NK-92 (cell line): ENCODE measurements at regions not wholly inside any gene's neighbourhood (a gene's known extent, or its start where the extent isn't known, plus 50 kb on each side); places are given as distances from the start of the nearest gene placed in this dataset.

ENCODE experiments used
- DNase-seq: peaks from one replicate; lab custom pipeline; 2025; ENCODE audit not compliant: unreplicated experiment; lab: John Stamatoyannopoulos, UW

DNA sequence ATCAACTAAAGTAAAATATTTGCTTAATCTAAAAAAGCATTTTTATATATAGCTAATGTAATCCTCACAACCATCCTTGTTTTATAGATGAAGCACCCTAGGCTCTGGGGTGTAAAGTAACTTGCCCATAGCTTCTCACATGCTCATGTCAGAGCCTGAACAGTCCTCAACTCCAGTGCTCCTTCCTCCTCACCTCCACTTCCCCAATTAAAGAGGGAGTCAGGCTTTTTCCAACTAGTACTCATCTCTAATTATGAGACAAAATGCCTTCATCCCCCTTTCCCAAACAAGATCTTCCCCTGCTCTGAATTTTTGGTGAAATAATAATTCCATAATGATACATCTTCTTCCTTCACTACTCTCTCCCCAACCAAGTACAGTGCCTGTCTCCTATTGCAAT, 290.8 kb upstream of the PRDM1 start:
- no peak for DNase-seq

DNA sequence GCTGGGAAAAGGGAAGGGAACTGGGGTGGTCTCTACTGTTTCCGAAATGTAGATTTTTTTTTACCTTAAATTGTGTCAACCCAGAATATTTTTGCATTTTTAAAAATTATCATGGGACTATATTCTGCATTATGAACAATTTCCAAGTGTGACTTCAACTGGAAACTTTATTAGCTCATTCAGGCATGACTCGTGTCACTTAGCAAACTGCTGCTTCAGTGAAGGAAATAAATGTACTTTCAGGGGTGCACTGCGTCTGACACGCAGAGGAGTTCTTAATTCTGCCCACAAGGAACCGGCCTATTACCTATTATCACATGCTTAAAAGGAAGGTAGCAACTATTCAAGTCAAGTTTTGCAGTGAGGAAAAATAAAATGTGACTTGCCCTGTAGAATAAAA, 291.3 kb upstream of the PRDM1 start:
- no peak for DNase-seq

DNA sequence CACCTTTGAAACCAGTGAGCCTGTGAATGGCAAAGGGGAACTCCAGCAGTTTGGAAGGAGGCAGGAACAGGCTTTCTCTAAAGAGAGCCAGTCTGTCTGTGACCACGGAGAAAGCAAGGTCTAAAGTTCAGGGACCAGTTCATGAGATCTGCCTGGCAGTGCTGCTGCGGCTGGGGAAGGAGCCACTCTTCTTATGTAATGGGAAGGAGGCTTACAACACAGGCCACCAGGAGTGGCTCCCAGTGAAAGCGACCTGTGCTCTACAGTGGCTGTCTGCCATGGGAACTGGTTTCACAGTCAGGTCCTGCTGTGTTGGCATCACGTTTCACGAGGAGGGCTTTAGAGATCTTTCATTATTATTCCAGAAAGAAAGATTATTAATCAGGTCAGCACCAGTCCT, 291.9 kb upstream of the PRDM1 start:
- DNase-seq = no peak

DNA sequence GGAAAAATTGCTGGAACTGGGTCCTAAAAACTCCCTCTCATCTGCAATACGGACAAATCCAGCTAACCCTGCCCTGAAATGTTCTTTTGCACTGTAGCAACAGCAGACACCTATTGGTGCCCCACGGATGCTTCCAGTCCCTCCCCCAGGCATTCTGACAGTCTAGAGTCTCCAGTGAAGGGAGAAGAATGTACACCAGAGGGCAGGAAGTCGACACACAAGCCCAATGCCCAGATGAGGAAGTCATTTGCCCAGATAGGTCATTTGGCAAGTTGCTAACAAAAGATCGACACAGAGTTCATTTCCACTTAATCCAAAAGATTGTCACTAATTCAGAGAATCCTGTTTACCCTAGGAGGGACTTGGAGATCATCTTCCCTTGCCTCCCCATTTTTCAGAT, 293.0 kb upstream of the PRDM1 start:
- DNase-seq = no peak

DNA sequence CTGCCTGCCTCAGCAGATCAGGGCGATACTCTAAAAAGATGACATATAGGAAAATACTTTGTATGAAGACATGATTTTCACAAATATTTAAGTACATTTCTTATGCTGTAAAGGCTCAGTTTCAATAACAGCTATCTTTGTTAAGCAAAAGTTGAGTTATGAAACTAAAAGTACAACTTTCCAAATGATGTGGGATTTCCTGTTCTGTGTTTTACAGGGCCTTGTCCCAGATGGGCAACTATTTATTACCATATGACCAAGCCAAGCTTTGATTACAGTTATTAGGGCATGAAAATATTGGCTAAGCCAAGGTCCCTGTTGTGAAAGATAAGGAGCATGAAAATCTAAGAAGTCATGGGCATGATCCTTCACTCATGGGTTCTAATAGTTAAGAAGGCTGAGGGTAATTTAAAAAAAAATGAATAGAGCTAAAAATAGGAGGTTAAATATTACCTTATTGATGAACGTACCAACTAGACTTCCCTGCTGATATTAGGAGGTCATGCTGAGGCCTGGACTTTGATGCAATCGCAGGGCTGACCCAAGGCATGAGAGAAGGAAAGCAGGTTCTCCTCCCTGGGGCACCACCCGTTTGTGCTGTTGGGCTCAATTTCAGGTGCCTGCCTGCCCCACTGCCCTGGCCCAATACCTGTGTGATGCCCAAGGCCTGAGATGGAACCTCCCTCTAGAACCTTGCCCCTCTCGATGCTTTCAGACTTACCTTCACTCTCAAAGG, 294.4 kb upstream of the PRDM1 start:
- no peak for DNase-seq

DNA sequence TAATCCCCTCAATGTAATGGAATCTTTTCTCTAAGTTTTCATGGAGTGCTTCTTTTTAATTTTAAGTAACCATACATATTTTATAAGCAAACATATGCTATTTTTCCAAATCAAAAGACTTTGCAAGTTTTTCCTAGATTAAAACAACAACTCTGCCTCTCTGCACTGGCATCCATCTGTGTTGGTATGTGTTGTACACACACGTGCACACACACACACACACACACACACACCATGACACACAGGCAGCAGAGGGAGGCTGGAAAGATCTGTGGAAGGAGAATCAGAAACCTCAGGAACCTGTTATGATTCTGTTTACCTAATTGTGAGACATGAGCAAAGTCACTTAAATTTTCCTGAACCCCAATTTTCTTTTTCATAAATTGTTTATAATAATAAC, 295.0 kb upstream of the PRDM1 start:
- no peak for DNase-seq

DNA sequence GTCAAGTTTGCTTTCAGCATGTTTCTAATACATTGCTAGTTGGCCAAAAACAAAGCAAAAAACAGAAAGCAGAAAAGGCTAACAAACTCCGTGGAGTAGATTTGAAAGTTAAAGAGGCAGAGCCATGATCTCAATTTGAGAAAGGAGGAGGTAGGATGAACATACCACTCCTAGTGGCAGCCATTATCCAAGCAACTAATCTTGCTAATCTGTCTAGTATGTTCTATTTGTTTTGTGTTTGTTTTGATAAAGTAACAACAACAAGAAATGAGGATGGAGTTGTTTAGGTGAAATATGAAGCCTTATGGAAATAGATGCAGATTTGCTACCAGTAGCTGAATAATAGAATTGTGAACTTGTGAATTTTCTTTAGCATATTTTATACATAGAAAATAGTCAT, 295.5 kb upstream of the PRDM1 start:
- DNase-seq = no peak

DNA sequence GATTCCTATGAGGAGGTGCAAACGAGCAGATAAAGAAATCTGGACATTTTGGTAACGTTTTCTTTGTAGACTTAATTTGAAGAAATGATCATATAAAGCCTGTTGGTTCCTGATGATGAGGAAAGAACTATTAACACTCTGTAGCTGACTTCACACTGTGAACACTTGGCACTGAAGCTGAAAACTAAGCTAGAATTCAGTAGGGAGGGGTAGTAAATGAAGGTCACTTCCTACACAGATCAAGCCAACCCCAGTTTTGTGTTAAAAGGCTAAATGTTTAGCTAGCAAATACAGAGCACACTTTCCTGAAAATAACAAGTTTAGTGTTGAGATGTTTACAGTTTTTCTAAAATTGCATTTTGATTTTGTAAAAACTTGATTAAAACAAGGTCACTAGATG, 296.2 kb upstream of the PRDM1 start:
- no peak for DNase-seq

DNA sequence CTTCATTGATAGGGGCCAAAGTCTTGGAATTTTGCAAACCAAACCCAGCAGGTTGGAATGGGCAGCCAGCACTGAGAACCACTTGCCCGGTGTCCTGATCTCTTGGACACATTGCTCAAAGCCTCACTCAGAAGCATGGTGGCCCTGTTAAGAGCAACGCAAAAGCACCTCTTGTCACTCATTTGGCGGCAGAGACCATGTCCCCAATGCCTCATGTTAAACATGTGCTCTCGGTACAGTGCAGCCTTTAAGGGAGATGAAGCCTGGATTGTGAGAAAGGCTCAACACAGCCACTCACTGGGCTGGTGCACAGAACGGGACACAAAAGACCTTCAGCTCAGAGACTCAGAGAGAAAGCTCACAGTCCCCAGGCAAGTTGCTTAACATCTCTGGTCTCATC, 298.4 kb upstream of the PRDM1 start:
- no peak for DNase-seq

DNA sequence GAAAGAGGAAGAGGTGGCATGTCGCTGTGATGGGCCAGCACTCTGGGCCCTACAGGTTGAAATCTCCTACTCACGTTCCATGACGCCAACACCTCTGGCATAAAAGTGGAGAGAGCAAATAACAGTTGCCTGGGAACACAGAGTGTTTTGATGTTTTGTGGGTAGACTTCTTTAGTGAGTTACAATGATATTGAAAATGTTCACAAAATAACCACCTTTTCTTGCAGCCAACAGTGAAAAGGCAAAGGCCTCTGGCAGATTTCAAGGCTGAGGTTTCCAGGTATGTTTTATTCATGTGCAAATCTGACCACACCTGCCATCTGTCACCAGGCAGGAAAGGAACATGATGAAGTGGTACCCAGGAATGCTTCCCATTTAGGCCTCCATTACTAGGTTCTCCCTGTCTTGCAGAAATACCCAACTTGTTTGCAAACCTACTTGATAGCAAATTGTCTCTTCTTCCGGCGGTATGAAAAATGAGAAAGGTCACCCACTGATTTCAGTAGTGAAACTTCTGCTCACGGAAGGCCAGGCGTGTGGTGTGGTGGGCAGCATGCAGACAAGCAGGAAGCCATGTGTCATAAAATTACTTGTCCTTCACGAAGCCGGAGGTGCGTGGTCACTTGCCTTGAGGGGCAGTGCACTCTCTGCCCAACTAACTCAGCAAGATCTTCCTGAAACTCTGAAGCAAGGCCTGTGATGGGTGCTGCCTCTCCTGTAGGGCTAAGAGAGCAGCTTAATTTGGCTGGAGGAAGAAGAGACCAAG, 299.1 kb upstream of the PRDM1 start:
- DNase-seq = no peak

DNA sequence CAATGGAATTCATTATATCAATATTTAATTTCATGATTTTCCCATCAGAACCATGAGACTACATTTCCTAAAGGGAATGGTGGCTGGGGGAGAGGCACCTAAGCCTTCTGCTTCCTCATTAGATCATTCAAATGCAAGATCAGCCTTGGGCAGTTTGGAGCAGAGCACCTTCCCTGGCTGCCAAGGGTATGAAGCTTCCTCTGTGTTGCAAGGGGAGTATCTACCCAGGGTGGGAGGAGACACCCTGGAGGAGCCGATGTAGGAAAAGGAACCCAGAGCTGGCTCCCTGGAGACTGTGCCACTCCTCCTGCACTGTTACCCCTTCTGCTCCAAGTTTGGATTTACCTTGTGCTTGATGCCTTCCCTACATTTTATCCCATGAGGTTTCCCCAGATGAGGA, 299.7 kb upstream of the PRDM1 start:
- no peak for DNase-seq

DNA sequence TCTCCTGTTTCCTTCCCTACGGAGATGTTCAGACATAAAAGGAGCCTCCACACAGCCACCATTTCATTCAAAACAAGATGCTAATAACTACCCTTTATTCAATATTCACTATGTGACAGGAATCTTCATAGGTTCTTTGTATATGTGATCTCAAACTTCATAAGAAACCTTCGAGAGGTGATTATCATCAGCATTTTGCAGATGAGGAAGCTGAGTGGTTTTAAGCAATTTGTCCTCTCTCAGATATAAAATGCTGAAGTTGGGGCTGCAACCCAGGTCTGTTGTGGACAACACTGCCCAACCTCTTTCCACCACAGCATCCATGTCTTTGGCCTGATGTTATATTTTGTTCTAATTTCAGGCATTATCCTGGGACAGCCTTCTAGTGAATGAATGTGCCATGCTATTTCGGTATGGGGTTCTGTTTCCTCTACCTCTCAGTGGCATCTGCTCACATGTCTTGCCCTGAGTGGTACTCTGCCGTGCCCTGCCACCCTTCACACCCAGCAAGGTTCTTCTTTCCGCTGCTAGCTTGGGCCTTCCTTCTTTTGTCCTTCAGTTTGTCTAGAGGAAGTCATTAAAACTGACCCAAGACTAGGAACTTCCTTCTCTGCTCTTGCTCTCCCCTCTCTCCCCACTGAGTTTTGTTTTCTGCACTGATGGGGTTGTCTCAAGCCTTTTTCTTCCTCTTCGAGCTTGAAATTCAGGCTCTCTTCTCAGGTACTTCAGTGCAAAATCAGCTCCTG, 300.9 kb upstream of the PRDM1 start:
- no peak for DNase-seq

DNA sequence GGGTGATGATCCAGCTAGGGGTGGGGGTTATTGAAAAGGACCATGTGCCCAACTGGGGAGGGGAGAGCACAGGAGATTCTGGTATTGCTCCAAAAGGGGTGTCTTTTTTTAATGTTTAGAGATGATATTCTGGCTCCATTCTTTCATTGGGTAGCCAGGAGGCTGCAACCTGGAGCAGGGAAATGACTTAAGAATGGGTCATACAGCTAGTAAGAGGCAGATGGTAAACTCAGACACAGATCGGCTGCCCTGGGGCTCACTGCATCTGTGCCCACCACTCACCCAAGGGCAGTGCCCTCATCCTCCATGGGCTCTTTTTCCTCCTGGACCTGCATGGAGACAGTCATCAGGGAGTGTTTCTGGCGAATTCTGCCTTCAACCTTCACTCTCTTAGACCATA, 302.0 kb upstream of the PRDM1 start:
- no peak for DNase-seq

DNA sequence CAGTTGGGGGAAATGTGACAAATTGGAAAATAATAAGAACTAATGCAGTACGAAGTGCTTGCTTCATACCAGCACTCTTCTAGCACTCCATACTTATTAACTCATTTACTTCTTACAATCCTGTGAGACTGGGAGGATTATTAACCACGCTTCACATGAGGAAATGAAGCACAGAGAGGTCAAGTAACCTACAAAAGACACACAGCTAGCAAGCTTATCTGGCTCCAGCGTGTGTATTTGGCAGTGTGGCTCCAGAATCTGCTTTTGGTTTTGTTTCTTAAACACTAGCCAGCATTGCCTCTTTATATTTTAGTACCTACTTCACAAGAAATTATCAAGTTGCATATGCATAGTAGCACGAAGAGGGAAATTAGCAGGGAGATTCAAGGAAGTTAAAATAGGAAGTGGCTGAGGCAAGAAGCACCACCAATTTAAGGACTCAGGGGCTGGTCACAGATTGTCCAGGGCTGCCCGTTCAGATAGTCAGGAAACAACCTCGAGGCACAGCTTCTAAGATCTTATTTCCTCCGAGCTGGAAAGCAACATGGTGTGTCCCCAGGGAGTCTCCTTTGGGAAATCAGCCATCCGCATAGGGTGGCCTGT, 302.7 kb upstream of the PRDM1 start:
- DNase-seq = no peak

DNA sequence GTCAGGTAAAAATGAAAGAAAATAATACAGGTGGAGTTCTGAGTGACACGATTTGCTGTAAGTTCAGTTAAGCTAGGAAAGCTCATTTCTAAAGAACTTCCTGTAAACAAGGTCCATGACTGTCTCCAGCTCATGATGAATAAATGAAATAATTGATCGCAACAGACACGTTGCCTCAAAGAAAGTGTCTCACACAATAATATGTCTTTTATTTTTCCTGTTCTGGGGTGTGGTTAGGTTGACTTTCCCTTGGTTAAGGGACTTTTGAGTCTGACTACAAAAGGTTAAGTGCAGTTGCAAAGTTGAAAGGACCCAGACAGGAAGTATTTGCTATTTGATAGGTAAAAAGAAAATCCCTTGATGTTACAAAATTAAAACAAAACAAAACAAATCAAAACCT, 304.2 kb upstream of the PRDM1 start:
- no peak for DNase-seq

DNA sequence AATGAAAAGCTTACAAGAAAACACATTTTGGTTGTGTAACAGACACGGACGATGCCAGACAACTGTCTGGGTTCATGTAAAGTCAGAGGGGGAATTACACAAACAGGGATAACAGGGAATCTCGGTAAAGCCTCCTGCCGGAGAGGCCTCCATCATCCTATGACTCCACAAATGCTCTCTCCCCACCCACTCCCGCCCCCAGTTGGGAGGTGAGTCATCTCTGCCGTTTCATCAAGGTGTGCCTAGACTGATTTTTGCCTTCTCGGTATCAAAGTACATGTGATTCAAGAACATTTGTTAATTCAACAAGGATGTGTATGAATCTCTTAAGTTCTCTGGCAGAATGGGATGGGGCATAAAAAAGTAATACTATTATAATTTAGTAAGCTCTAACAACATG, 304.9 kb upstream of the PRDM1 start:
- DNase-seq = no peak

DNA sequence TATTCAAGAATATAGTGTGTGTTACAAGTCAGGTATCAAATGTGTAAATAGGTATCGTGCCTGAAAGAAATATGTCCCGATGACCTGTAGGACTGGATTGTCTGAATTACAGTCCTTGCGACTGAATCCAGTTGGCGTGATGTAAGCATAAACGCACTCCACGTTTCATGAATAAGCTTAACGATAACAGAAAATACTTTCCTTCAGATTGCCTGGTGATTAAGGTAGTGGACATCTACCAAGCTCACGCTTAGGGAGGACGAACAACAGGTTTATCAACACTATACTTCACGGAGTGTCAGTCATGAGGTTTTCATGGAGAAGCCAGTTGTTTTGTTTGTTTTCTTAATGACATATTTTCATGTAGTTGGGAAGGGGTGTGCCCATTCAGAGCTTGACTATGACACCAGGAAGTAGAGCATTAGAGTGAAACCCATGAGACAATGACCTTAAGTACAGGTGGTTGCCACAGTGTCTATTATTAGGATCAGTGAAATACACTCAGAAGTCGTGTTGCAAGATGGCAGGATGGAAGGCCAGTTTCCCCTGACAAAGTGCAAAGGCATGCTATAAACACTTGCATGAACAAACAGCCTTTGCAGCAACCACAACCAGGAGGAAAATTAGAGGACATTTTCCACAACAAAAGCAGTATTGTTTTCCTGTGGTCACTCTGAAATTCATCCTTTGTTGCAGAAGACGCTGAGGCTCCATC, 305.8 kb upstream of the PRDM1 start:
- no peak for DNase-seq

DNA sequence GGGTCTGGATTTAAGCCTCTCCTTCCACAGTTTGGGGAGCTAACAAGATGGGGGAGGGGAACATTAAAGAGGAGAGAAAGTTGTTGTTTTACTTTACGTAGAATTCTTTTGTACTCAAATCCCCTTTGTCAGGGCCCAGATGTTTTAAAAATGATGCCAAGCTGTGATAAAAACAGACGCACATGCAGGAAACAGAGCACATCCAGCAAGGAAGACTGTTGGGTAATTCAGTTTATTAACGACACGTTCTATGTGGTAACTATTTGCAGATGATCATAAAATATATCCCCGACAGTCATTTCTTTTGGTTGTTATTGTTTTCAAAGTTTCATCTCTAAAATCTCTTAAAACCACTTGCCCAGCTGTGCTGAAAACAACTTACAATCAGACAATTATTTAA, 307.0 kb upstream of the PRDM1 start:
- DNase-seq = no peak

DNA sequence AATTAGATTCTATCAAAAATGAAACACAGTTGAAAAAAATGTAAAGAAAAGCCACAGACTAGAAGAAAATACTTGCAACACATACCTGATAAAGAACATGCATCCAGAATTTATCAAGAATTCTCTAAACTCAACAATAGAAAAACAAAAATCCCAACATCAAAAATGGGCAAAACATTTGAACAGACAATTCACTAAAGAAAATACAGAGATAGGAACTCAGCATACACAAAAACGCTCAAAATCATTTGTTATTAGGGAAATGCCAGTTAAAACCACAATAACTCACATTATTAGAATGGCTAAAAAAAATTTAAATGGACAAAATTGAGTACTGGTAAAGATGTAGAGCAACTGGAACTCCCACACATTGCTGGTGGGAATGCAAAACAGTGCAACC, 311.0 kb upstream of the PRDM1 start:
- no peak for DNase-seq

DNA sequence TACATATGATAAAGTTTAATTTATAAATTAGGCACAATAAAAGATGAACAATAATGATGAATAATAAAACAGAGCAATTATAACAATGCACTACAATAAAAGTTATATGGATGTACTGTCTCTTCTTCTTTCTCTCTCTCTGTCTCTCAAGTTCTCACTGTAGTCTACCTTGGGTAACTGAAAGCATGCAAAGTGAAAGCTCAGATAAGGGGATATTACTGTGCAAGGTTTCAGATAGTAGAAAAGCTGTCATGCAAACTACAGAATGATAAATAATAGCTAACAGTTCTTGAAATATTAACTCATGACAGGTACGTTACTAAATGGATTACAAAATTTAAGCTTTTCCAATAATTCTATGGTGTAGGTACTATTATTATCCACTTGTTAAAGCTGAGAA, 311.9 kb upstream of the PRDM1 start:
- no peak for DNase-seq

DNA sequence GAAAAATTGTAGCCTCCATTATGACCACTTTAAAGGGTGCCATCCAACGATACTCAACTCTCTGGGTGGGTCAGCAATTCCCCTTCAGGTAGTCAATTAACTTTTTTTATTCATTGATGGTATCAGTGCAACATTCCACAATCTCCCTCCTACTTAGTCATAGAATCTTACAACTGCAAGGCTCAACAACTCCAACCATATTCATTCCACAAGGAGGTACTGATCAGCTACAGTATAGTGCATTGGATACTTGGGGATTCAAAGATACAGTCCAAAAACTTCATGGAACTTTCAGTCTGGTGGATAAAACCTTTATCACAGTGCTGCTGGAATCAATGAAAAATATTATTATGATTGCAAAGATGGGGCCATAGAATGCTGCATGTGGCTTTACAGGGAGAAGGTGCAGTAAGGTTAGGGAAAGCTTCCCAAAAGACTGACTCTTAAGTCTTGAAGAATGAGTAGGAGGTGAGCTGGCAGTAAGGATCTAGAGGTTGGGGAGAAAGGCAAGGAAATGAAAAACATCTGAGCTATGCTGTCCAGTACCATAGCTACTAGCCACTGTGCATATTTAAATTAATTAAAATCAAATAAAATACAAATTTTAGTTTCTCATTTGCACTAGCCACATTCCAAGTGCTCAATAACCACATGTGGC, 314.7 kb upstream of the PRDM1 start:
- no peak for DNase-seq
